ENCODE measurements at regions not wholly inside any gene's neighbourhood (a gene's known extent, or its start where the extent isn't known, plus 50 kb on each side); places are given as distances from the start of the nearest gene placed in this dataset.

DNA sequence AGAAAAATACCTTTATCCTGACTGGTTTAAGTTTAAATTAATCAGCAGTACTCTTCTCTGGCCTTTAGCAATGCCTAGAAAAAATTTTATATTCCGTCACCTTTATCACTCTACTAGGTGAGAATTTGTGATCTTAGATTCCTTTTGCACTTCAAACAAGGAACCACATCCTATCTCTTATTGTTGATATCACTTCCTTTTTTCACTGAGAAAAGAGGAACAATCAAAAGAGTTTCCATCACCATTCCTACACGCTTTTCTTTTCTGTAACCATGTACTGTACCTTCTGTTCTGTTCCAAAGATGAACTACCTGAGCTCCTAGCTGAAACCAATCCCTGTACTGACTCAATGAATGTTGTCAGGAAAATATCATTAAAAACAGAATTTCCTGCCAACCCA, 1379.0 kb upstream of the MIR17HG start:
- WGBS, 2 experiments (ENCODE audit: extremely low coverage in 2 of 2, insufficient read length in 1 of 2), result no CpG with 5 or more reads among the region's 2 CpGs
- H2AK5ac ChIP-seq (ENCODE audit: low read depth, low read length), result no peak overlapping the region
- dilution Hi-C loops (cut with HindIII; ENCODE audit: low sequenced_read_pairs, unreplicated experiment) (no loop called here), intact Hi-C loops (cut with micrococcal nuclease) (no loop called here), in situ Hi-C loops (cut with MboI; ENCODE audit: low sequenced_read_pairs) (no loop called here)
- no peak overlapping the region for H3K27ac ChIP-seq (ENCODE audit: insufficient read depth, low read length)
- no peaks in the 10 kb centered on the region for H4K20me1 ChIP-seq (ENCODE audit: insufficient read depth, low read length)
- no peak overlapping the region for H3K4ac ChIP-seq (ENCODE audit: low read depth, low read length)
- H2BK120ac ChIP-seq (ENCODE audit: low read depth, low read length), result no peak overlapping the region
- ChIA-PET CTCF (no interaction called here), POLR2A (ENCODE audit: unreplicated experiment) (no interaction called here)
- no peak overlapping the region for H3K14ac ChIP-seq (replicated peaks; ENCODE audit: low read depth, low read length)
- H4K5ac ChIP-seq (ENCODE audit: low read depth, low read length), result no peak overlapping the region
- no peak overlapping the region for H4K91ac ChIP-seq (ENCODE audit: insufficient read depth, low read depth, low read length)
- H3K18ac ChIP-seq (ENCODE audit: low read depth, low read length), result no peak overlapping the region
- DNase-seq, result no peak
- BruUV-seq (replicated peaks), result no TSS peak
- no peaks in the 10 kb centered on the region for H3K27me3 ChIP-seq (ENCODE audit: control insufficient read depth, insufficient read depth, low read length)
- no peak for ATAC-seq (ENCODE audit: low read depth)
- H2AK9ac ChIP-seq (replicated peaks; ENCODE audit: low read depth, low read length, poor library complexity), result no peak overlapping the region
- no peak overlapping the region for H2AFZ ChIP-seq (replicated peaks; ENCODE audit: low read length, poor library complexity)
- no peak overlapping the region for H2BK20ac ChIP-seq (ENCODE audit: low read depth, low read length)
- H3K4me1 ChIP-seq (ENCODE audit: control insufficient read depth, insufficient read depth, low read length), result no peaks in the 10 kb centered on the region
- H3K9me3 ChIP-seq (ENCODE audit: control insufficient read depth, insufficient read depth, low read length), result no peaks in the 10 kb centered on the region
- H2BK5ac ChIP-seq (ENCODE audit: low read depth, low read length, poor library complexity, severe bottlenecking), result no peak overlapping the region
- no peak overlapping the region for H3K9ac ChIP-seq (ENCODE audit: low read depth, low read length)
- H3K79me1 ChIP-seq (ENCODE audit: low read depth in 1 of 2, low read length in 2 of 2), result no peaks in the 10 kb centered on the region
- no peak overlapping the region for H4K8ac ChIP-seq (ENCODE audit: low read depth in 2 of 2, low read length in 2 of 2)
- H3K36me3 ChIP-seq (ENCODE audit: control insufficient read depth, insufficient read depth, low read length), result no peaks in the 10 kb centered on the region
- H3K4me3 ChIP-seq (ENCODE audit: insufficient read depth, low read depth, low read length), result no peak overlapping the region
- H3K56ac ChIP-seq (ENCODE audit: extremely low read depth, insufficient read depth, low read length), result no peak overlapping the region
- no peak overlapping the region for H3K23ac ChIP-seq (ENCODE audit: low read depth, low read length)
- H2BK15ac ChIP-seq (ENCODE audit: low read depth, low read length), result no peak overlapping the region
- TF ChIP-seq BHLHE40 (IDR thresholded peaks at IDR 0.05; ENCODE audit: low read depth, low read length) (no peak), MXI1 (IDR thresholded peaks at IDR 0.05; ENCODE audit: borderline replicate concordance, low read depth, low read length) (no peak), CEBPB (IDR thresholded peaks at IDR 0.05; ENCODE audit: low read depth, low read length) (no peak), CHD1 (IDR thresholded peaks at IDR 0.05; ENCODE audit: low read depth, low read length) (no peak)
- TF ChIP-seq, protein P1, sequence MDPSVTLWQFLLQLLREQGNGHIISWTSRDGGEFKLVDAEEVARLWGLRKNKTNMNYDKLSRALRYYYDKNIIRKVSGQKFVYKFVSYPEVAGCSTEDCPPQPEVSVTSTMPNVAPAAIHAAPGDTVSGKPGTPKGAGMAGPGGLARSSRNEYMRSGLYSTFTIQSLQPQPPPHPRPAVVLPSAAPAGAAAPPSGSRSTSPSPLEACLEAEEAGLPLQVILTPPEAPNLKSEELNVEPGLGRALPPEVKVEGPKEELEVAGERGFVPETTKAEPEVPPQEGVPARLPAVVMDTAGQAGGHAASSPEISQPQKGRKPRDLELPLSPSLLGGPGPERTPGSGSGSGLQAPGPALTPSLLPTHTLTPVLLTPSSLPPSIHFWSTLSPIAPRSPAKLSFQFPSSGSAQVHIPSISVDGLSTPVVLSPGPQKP (IDR thresholded peaks at IDR 0.05; ENCODE audit: borderline replicate concordance, low read depth, low read length), result no peak
- H3K4me2 ChIP-seq (ENCODE audit: low read depth, low read length), result no peak overlapping the region
- H3K9me1 ChIP-seq (ENCODE audit: insufficient read depth, low read length), result no peaks in the 10 kb centered on the region

Measured in IMR-90 (cell line).